ENCODE measurements at regions not wholly inside any gene's neighbourhood (a gene's known extent, or its start where the extent isn't known, plus 50 kb on each side); places are given as distances from the start of the nearest gene placed in this dataset.

DNA sequence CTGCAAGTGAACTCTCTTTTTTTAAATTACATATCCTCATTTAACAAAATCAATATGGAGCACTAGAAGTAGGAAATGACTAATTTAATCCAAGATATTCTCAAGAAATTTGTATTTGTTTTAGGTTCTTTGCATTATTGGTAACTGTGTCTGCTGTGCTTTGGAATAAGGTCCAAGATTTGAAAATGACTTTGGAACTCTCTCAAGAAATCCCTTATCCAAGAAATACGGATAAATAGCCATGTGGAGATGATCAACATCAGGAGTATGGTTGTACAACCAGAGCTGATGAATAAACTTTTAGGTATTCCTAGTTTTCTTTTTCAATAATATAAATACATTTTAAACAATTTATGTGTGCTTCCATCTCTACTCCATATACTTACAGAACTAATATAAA, 279.9 kb upstream of the SEMA3C start:
- H3K4me1 Mint-ChIP-seq (ENCODE audit: low read depth, unreplicated experiment): no peaks in the 10 kb centered on the region
- no peak for DNase-seq
- CTCF ChIA-PET: no interaction called here
- no TSS peak for BruUV-seq (replicated peaks)
- no peaks in the 10 kb centered on the region for H3K27me3 Mint-ChIP-seq (ENCODE audit: unreplicated experiment)
- no peak overlapping the region for H3K27ac Mint-ChIP-seq (ENCODE audit: unreplicated experiment)
- TF ChIP-seq, protein P1, sequence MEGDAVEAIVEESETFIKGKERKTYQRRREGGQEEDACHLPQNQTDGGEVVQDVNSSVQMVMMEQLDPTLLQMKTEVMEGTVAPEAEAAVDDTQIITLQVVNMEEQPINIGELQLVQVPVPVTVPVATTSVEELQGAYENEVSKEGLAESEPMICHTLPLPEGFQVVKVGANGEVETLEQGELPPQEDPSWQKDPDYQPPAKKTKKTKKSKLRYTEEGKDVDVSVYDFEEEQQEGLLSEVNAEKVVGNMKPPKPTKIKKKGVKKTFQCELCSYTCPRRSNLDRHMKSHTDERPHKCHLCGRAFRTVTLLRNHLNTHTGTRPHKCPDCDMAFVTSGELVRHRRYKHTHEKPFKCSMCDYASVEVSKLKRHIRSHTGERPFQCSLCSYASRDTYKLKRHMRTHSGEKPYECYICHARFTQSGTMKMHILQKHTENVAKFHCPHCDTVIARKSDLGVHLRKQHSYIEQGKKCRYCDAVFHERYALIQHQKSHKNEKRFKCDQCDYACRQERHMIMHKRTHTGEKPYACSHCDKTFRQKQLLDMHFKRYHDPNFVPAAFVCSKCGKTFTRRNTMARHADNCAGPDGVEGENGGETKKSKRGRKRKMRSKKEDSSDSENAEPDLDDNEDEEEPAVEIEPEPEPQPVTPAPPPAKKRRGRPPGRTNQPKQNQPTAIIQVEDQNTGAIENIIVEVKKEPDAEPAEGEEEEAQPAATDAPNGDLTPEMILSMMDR (IDR thresholded peaks at IDR 0.05; ENCODE audit: unreplicated experiment): no peak
- no peak overlapping the region for H3K4me3 Mint-ChIP-seq (ENCODE audit: low read depth, unreplicated experiment)
- intact Hi-C loops (cut with micrococcal nuclease; ENCODE audit: unreplicated experiment): no loop called here
- peaks cover 2% of the 10 kb centered on the region for H3K9me3 Mint-ChIP-seq (ENCODE audit: low read depth, unreplicated experiment)
- H3K36me3 Mint-ChIP-seq (ENCODE audit: insufficient read depth, unreplicated experiment): no peaks in the 10 kb centered on the region

DNA sequence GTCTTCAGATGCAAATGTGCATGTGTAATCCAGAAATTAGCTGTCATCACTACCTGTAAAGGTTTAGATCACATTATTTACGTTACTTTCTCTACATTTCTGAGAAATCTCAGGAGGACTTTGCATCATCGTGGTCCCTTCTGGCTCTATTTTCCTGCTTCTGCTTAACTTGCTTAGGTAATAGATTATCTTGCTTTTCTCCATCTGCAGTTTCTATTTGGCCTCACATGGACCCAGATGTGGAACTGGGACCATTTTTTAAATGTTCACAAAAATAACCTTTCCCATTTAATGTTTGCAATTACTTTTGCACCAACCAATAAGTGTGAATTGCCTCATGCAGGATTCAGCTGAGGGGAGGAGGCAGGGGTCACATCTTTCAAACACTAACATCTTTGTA, 278.4 kb upstream of the SEMA3C start:
- TF ChIP-seq, protein P1 (IDR thresholded peaks at IDR 0.05; ENCODE audit: unreplicated experiment): no peak
- Mint-ChIP-seq H3K27ac (ENCODE audit: unreplicated experiment) (no peak overlapping the region), H3K9me3 (ENCODE audit: low read depth, unreplicated experiment) (peaks cover 5% of the 10 kb centered on the region), H3K36me3 (ENCODE audit: insufficient read depth, unreplicated experiment) (no peaks in the 10 kb centered on the region), H3K4me1 (ENCODE audit: low read depth, unreplicated experiment) (no peaks in the 10 kb centered on the region), H3K27me3 (ENCODE audit: unreplicated experiment) (no peaks in the 10 kb centered on the region), H3K4me3 (ENCODE audit: low read depth, unreplicated experiment) (no peak overlapping the region)
- DNase-seq: no peak
- CTCF ChIA-PET: no interaction called here
- intact Hi-C loops (cut with micrococcal nuclease; ENCODE audit: unreplicated experiment): no loop called here
- no TSS peak for BruUV-seq (replicated peaks)

DNA sequence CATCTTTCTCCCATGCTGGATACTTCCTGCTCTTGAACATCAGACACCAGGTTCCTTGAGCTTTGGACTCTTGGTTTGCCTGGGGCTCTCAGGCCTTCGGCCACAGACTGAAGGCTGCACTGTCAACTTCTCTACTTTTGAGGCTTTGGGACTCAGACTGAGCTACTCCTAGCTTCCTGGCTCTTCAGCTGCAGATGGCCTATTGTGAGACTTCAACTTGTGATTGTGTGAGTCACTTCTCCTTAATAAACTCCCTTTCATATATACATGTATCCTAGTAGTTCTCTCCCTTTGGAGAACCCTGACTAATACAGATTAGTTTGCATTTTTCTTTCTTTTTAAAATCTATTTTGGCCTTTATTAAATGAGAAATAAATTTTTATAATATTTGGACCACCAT, 276.2 kb upstream of the SEMA3C start:
- no peak for DNase-seq
- Mint-ChIP-seq H3K4me3 (ENCODE audit: low read depth, unreplicated experiment) (no peak overlapping the region), H3K27me3 (ENCODE audit: unreplicated experiment) (no peaks in the 10 kb centered on the region), H3K4me1 (ENCODE audit: low read depth, unreplicated experiment) (peaks cover 9% of the 10 kb centered on the region), H3K27ac (ENCODE audit: unreplicated experiment) (no peak overlapping the region), H3K36me3 (ENCODE audit: insufficient read depth, unreplicated experiment) (no peaks in the 10 kb centered on the region), H3K9me3 (ENCODE audit: low read depth, unreplicated experiment) (peaks cover 4% of the 10 kb centered on the region)
- BruUV-seq (replicated peaks): no TSS peak
- TF ChIP-seq, protein P1 (IDR thresholded peaks at IDR 0.05; ENCODE audit: unreplicated experiment): no peak
- CTCF ChIA-PET: no interaction called here
- intact Hi-C loops (cut with micrococcal nuclease; ENCODE audit: unreplicated experiment): no loop called here

DNA sequence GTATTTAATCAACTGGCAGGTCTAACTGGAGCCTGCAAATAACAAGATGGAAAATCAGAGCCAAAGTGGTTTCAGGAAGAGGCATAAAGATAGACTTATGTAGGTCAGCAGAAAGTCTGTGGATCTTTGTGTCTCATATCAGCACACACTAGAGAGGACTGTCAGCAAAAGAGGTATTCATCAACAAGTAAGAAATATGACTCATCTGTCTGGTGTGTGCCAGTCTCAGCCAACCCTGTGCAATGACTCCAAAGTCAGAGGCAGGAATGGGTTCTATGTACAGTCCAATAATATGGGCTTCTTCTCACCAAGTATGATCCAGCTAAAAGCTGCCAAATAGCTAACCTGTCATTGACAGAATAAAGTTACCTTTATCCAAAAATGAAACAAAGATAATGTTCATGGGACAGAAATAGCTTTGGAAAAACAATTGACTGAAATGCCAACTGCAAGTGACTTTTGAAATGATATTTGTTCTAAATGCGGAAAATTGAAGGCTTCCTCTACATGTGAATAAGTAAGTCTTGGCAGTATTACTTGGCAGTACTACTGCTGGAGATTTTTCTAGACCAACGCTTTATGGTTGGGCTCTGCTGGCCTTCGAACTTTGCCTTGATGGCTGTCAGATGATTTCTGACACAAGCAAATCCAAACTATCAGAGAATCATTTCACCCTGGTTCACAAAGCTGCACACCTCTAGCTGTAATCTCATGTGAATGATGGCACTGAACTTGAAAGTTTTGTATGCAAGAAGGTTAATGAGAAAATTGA, 272.3 kb upstream of the SEMA3C start:
- no TSS peak for BruUV-seq (replicated peaks)
- no peaks in the 10 kb centered on the region for H3K27me3 Mint-ChIP-seq (ENCODE audit: unreplicated experiment)
- H3K4me3 Mint-ChIP-seq (ENCODE audit: low read depth, unreplicated experiment): no peak overlapping the region
- H3K36me3 Mint-ChIP-seq (ENCODE audit: insufficient read depth, unreplicated experiment): no peaks in the 10 kb centered on the region
- TF ChIP-seq, protein P1 (IDR thresholded peaks at IDR 0.05; ENCODE audit: unreplicated experiment): no peak
- no peak overlapping the region for H3K27ac Mint-ChIP-seq (ENCODE audit: unreplicated experiment)
- H3K4me1 Mint-ChIP-seq (ENCODE audit: low read depth, unreplicated experiment): peaks cover 9% of the 10 kb centered on the region
- CTCF ChIA-PET: no interaction called here
- peaks cover 3% of the 10 kb centered on the region for H3K9me3 Mint-ChIP-seq (ENCODE audit: low read depth, unreplicated experiment)
- intact Hi-C loops (cut with micrococcal nuclease; ENCODE audit: unreplicated experiment): no loop called here
- peak; percentile 13 for DNase-seq

All from Calu3 (cell line).